AG10803 (cell line): ENCODE measurements at regions not wholly inside any gene's neighbourhood (a gene's known extent, or its start where the extent isn't known, plus 50 kb on each side); places are given as distances from the start of the nearest gene placed in this dataset.

Experiments
- DNase-seq: peaks from one replicate; pipeline ENCODE4 v3.0.0; 2010; ENCODE audit warnings: low read depth
- H3K4me3 ChIP-seq: 2 replicates; pipeline ENCODE4 v1.5.1; 2011; ENCODE audit warnings: mild to moderate bottlenecking, low read length, control low read depth
- TF ChIP-seq, protein P1 (sequence below): conservative IDR thresholded peaks from 2 replicates; pipeline ENCODE4 v1.5.1; 2011; ENCODE audit warnings: mild to moderate bottlenecking, low read length, control low read depth, inconsistent platforms

DNA sequence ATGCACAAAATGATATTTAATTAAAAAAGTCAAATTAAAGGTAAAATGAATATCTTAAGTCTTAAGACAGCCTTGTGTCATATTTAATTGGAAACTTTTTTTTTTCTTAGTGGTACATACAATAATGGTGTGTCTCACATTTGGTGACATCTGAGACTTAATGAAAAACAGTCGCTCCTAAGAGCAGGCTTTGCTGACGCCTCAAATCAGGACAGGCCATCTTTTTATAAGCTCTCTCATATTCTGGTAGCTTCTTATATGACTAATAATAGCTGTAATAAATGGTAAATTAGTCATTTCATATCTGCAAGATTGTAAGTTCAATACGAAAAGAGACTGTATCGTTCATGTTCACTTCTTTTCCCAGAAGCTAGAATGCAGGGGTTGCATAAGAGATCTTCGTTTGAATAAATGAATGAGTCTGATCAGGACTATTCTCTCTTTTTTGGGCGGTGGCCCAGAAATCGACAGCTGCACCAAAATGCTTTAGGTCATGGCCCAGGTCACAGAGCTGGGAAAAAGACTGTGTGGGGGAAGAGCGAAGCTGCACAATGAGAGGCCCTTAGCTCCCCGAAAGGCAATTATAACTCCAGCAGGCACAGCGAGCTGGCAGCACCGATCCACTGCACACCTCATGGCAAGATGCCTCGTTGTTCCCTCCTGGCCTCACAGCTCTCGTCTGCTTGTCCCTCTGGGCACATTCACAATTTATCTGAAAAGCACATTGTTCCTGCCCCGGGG is 69.4 kb downstream of the NRN1 start:
- DNase-seq = no peak
- TF ChIP-seq, protein P1, sequence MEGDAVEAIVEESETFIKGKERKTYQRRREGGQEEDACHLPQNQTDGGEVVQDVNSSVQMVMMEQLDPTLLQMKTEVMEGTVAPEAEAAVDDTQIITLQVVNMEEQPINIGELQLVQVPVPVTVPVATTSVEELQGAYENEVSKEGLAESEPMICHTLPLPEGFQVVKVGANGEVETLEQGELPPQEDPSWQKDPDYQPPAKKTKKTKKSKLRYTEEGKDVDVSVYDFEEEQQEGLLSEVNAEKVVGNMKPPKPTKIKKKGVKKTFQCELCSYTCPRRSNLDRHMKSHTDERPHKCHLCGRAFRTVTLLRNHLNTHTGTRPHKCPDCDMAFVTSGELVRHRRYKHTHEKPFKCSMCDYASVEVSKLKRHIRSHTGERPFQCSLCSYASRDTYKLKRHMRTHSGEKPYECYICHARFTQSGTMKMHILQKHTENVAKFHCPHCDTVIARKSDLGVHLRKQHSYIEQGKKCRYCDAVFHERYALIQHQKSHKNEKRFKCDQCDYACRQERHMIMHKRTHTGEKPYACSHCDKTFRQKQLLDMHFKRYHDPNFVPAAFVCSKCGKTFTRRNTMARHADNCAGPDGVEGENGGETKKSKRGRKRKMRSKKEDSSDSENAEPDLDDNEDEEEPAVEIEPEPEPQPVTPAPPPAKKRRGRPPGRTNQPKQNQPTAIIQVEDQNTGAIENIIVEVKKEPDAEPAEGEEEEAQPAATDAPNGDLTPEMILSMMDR = no peak
- H3K4me3 ChIP-seq = no peak overlapping the region

DNA sequence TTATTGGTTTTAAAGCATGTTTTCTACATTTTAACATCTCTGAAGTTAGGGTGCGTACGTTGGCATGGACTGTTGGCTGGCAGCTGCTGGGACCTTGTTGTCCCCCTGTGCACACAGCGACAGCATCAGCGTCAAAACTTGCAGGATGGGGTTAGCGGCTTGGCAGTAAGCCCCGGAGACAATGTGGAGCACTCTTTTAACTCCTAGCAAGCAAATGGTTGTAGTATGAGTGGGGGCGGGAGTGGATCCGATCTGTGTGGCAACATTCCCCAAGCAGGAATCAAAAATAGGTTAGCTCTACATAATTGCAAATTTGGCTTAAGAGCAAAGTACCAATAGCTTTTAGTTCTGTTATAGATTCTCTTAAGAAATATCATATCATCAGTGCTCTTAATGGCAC is 70.1 kb downstream of the NRN1 start:
- TF ChIP-seq, protein P1 = no peak
- peak; percentile 82 for DNase-seq
- H3K4me3 ChIP-seq = no peak overlapping the region

DNA sequence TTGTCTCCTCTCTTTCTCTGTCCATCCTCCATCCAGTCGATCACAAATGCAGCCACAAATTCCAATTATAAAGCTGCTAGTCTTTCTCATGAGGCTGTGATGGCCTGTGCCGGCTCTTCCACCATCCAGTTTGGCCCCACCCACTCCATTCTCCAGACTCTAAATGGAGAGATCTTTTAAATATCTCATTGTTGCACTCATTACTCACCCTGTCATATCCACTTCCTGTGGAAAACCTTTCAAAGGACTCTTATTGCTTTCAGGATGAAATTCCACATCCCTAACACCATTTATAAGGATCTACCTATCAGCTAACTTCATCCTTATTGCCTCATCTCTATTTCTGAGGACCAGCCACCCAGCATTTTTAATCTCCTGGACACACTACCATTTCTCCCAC is 70.6 kb downstream of the NRN1 start:
- TF ChIP-seq, protein P1 = no peak
- H3K4me3 ChIP-seq = no peak overlapping the region
- peak; percentile 40 for DNase-seq

DNA sequence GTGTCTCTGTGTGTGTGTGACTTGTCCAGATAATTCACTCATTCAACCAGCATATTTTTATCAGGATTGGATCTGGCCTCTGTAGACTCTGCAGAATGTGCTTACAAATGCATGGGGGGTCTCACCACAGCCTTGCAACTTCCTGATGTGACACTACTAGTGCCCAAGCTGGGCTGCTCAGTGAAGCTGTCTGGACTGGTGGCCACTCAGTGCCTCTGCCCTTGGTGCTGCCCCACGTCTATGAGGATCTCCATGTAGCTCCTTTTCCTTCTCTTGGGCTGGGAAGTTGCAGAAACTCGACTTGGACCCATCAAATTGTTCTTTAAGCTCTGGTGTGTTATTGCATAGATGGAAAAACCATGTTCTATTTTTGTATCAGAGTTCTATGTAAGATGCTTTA is 75.8 kb downstream of the NRN1 start:
- TF ChIP-seq, protein P1 = no peak
- DNase-seq = no peak
- no peak overlapping the region for H3K4me3 ChIP-seq

DNA sequence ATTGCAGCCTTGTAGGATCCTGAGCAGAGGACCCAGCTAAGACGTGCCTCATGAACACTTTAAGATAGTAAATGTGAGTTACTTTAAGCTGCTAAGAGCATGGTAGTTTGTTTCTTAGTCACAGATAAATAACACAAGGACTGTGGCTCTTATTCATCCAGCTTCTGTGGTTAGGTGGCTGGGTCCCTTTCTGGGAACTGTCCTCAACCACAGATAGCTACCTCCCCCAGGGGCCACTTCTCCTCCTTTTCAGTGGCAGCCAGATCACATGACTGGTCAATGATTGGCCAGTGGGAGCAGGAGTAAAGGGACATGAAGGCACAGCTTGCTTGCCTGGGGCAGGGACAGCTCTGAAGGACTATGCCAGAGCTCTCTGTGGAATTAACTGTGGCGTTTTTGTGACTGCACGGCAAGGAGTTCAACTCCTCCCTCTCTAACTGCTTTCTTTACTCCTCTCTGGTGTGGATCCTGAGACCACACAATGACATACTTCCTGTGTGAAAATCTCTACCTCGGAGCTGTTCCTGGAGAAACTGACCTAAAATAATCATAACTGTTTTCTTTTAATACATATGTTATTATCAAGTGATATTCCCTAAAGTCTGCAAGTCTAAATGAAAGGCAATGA is 76.5 kb downstream of the NRN1 start:
- no peak for DNase-seq
- no peak overlapping the region for H3K4me3 ChIP-seq
- TF ChIP-seq, protein P1 = no peak

DNA sequence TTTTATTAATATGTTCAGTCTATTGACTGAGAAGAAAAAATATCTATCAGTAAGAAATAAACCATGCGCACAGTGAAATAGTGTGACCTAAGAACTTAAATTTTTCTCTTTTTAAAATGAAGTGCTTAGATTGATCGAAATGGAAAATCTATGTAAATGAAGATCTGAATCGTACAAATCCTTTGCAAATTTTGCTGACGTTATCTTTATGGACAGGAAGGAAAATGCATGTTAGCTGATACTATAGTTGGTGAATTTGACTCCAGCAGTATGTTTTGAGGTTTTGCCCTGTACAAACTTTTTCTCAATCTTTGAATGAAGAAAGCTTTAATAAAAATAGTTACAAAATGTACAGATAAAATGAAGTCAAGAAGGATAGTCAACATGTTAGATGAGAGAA is 82.9 kb downstream of the NRN1 start:
- TF ChIP-seq, protein P1 = no peak
- no peak for DNase-seq
- no peak overlapping the region for H3K4me3 ChIP-seq

DNA sequence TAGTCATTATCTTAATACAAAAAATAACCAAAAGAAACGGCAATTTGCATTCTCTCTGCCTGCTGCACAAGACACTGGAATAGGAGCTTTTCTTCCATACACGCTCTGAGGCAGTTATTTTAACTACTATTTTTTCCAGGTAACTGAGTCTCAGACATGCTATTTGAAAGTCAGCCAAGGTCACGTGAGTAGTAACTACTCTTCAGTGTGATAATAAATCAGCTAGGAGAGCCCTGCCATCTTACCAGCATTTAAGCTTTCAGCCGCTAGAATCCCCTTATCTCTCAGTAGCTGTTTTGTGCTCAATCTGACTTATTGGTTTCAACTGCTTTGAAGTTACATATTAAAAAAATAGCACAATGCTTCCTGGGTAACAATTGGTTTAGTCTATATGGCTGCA is 84.5 kb downstream of the NRN1 start:
- H3K4me3 ChIP-seq = no peak overlapping the region
- TF ChIP-seq, protein P1 = no peak
- DNase-seq = no peak
